ENCODE measurements at regions not wholly inside any gene's neighbourhood (a gene's known extent, or its start where the extent isn't known, plus 50 kb on each side); places are given as distances from the start of the nearest gene placed in this dataset.

- ATAC-seq (ENCODE audit: low FRiP score), result no peak
- TF ChIP-seq, protein P1, sequence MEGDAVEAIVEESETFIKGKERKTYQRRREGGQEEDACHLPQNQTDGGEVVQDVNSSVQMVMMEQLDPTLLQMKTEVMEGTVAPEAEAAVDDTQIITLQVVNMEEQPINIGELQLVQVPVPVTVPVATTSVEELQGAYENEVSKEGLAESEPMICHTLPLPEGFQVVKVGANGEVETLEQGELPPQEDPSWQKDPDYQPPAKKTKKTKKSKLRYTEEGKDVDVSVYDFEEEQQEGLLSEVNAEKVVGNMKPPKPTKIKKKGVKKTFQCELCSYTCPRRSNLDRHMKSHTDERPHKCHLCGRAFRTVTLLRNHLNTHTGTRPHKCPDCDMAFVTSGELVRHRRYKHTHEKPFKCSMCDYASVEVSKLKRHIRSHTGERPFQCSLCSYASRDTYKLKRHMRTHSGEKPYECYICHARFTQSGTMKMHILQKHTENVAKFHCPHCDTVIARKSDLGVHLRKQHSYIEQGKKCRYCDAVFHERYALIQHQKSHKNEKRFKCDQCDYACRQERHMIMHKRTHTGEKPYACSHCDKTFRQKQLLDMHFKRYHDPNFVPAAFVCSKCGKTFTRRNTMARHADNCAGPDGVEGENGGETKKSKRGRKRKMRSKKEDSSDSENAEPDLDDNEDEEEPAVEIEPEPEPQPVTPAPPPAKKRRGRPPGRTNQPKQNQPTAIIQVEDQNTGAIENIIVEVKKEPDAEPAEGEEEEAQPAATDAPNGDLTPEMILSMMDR (IDR thresholded peaks at IDR 0.05), result no peak
- DNase-seq (ENCODE audit: low spot score), result no peak
Observed at GRCh38 chr4:108512615-108513505, 107.5 kb upstream of the RPL34 start.

DNA sequence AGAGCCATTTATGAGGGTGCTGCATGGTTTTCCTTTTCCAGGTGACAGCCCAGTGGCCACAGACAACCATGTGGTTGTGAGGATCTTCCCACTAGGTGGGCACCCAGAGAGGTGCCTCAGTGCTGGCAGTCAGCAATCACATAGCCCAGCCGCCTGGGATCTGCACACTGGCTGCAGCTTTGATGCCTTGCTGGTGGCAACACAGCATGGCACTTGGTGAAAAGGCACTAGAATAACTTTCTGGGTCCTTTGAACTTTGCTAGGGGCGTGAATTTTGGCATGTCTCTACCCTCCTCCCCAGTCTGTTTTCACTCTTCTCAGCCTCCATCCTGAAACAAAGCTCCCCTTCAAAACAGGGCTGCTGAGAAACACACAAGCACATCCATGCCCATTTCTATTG, 108.8 kb upstream of the RPL34 start:
- ATAC-seq (ENCODE audit: low FRiP score), result no peak
- TF ChIP-seq, protein P1 (IDR thresholded peaks at IDR 0.05), result no peak
- no peak for DNase-seq (ENCODE audit: low spot score)

- ATAC-seq (ENCODE audit: low FRiP score) (no peak), DNase-seq (ENCODE audit: low spot score) (no peak)
- TF ChIP-seq, protein P1 (IDR thresholded peaks at IDR 0.05), result no peak
Observed at GRCh38 chr4:108502356-108502755, 118.0 kb upstream of the RPL34 start.

- DNase-seq (ENCODE audit: low spot score) (no peak), ATAC-seq (ENCODE audit: low FRiP score) (no peak)
- TF ChIP-seq, protein P1 (IDR thresholded peaks at IDR 0.05), result no peak
Observed at GRCh38 chr4:108498925-108499324, 121.5 kb upstream of the RPL34 start.

DNA sequence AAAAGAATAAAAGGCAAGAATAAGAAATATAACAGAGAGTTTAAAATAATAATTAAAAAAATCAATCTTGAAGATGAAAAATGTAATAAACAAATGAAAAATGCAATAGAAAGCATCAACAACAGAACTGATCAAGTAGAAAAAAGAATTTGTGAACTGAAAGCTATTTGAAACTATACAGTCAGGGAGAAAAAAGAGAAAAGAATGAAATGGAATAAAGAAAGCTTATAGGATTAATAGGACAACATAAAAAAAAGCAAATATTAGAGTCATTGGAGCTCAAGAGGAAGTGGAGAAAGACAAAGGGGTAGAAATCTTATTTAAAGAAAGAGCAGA, 126.8 kb upstream of the RPL34 start:
- DNase-seq (ENCODE audit: low spot score) (no peak), ATAC-seq (ENCODE audit: low FRiP score) (no peak)
- TF ChIP-seq, protein P1 (IDR thresholded peaks at IDR 0.05), result no peak

- no peak for ATAC-seq (ENCODE audit: low FRiP score)
Observed at GRCh38 chr4:108492816-108493595, 127.4 kb upstream of the RPL34 start.

More at GRCh38 chr4:108492816-108493595, 127.4 kb upstream of the RPL34 start:
- DNase-seq (ENCODE audit: low spot score), result no peak
- TF ChIP-seq, protein P1 (IDR thresholded peaks at IDR 0.05), result no peak

Data from omental fat pad (tissue), 3 donors.